MCF 10A (cell line): ENCODE measurements at regions not wholly inside any gene's neighbourhood (a gene's known extent, or its start where the extent isn't known, plus 50 kb on each side); places are given as distances from the start of the nearest gene placed in this dataset.

Experiments used
- BruUV-seq: library from RNA; stranded (reverse); fragments of 400-500 nt; replicated peaks from 2 replicates; lab custom pipeline; 2021; lab: Mats Ljungman, UMichigan
- CTCF ChIA-PET: fragments of 300-600 bp; sonication (Branson Sonifier 250); formaldehyde crosslinking; extraction: SDS; loops from one replicate; lab custom pipeline; 2021; ENCODE audit warnings: antibody characterized with exemption, inconsistent platforms; lab: Yijun Ruan, JAX
- POLR2A ChIA-PET: fragments of 300-600, 350-650 bp; sonication (Branson Sonifier 250); formaldehyde crosslinking; extraction: SDS; loops from one replicate; lab custom pipeline; 2020; ENCODE audit warnings: antibody characterized with exemption, inconsistent platforms; lab: Yijun Ruan, JAX
- DNase-seq: peaks from one replicate; pipeline ENCODE4 v3.0.0-alpha.2; 2018; ENCODE audit not compliant: unreplicated experiment
- H3K27ac Mint-ChIP-seq: one replicate; pipeline ENCODE4 v1.8.0; 2022; ENCODE audit warnings: mild to moderate bottlenecking, low read depth, mixed read lengths; ENCODE audit not compliant: unreplicated experiment
- H3K27me3 Mint-ChIP-seq: one replicate; pipeline ENCODE4 v1.8.0; 2022; ENCODE audit warnings: mixed read lengths; ENCODE audit not compliant: insufficient read depth, unreplicated experiment
- H3K36me3 Mint-ChIP-seq: one replicate; pipeline ENCODE4 v1.8.0; 2022; ENCODE audit warnings: mild to moderate bottlenecking, moderate library complexity, mixed read lengths; ENCODE audit not compliant: insufficient read depth, unreplicated experiment
- H3K4me1 Mint-ChIP-seq: one replicate; pipeline ENCODE4 v1.8.0; 2022; ENCODE audit warnings: mixed read lengths; ENCODE audit not compliant: insufficient read depth, unreplicated experiment
- H3K4me3 Mint-ChIP-seq: one replicate; pipeline ENCODE4 v1.8.0; 2022; ENCODE audit warnings: mild to moderate bottlenecking, moderate library complexity, mixed read lengths; ENCODE audit not compliant: unreplicated experiment
- H3K9me3 Mint-ChIP-seq: one replicate; pipeline ENCODE4 v1.8.0; 2022; ENCODE audit warnings: mixed read lengths; ENCODE audit not compliant: unreplicated experiment
- CTCF ChIP-seq: fragments of 200-600 bp; IDR thresholded peaks from one replicate; pipeline ENCODE4 v1.8.0; 2022; ENCODE audit warnings: antibody characterized with exemption, mild to moderate bottlenecking; ENCODE audit not compliant: unreplicated experiment
- intact Hi-C: fragments of 100-400 bp; cut with micrococcal nuclease; formaldehyde crosslinking; loops from 2 replicates; pipeline ENCODE4 v1.14.1; 2022

- Mint-ChIP-seq H3K9me3 (no peaks in the 10 kb centered on the region), H3K27ac (no peak overlapping the region), H3K4me3 (no peak overlapping the region), H3K36me3 (no peaks in the 10 kb centered on the region), H3K27me3 (no peaks in the 10 kb centered on the region), H3K4me1 (peaks cover 6% of the 10 kb centered on the region)
- POLR2A ChIA-PET = interaction anchor here (1.9 kb wide), 1 partner anchor 32 kb away, joined by 4 read pairs; no protein-coding TSS in a partner anchor
- no TSS peak for BruUV-seq
- no peak for TF ChIP-seq CTCF
- no peak for DNase-seq
- CTCF ChIA-PET = no interaction called here
- intact Hi-C loops = no loop called here
Observed at GRCh38 chr16:64122177-64122576, 999.7 kb downstream of the CDH11 start.

GRCh38 chr16:64121473-64121872, 1000.4 kb downstream of the CDH11 start:
- peak; percentile 69 for DNase-seq
- no peak overlapping the region for H3K4me3 Mint-ChIP-seq
- peaks cover 6% of the 10 kb centered on the region for H3K4me1 Mint-ChIP-seq
- no TSS peak for BruUV-seq
- CTCF ChIA-PET = no interaction called here
- no peak overlapping the region for H3K27ac Mint-ChIP-seq
- TF ChIP-seq CTCF = no peak
- intact Hi-C loops = no loop called here
- no peaks in the 10 kb centered on the region for H3K9me3 Mint-ChIP-seq
- POLR2A ChIA-PET = interaction anchor here (1.9 kb wide), 1 partner anchor 33 kb away, joined by 4 read pairs; no protein-coding TSS in a partner anchor
- no peaks in the 10 kb centered on the region for H3K36me3 Mint-ChIP-seq
- no peaks in the 10 kb centered on the region for H3K27me3 Mint-ChIP-seq

- peaks cover 1% of the 10 kb centered on the region for H3K4me1 Mint-ChIP-seq
- no peak for DNase-seq
- POLR2A ChIA-PET = interaction anchor here (0.6 kb wide), 1 partner anchor 148 kb away, joined by 4 read pairs; no protein-coding TSS in a partner anchor
- no peak overlapping the region for H3K27ac Mint-ChIP-seq
- H3K36me3 Mint-ChIP-seq = no peaks in the 10 kb centered on the region
- no peak overlapping the region for H3K4me3 Mint-ChIP-seq
- no peaks in the 10 kb centered on the region for H3K9me3 Mint-ChIP-seq
- BruUV-seq = no TSS peak
- TF ChIP-seq CTCF = no peak
- no peaks in the 10 kb centered on the region for H3K27me3 Mint-ChIP-seq
- intact Hi-C loops = no loop called here
- CTCF ChIA-PET = no interaction called here
Observed at GRCh38 chr16:64116151-64116550, 1005.7 kb downstream of the CDH11 start.

- no peaks in the 10 kb centered on the region for H3K36me3 Mint-ChIP-seq
- no peaks in the 10 kb centered on the region for H3K9me3 Mint-ChIP-seq
- BruUV-seq = no TSS peak
- no peaks in the 10 kb centered on the region for H3K27me3 Mint-ChIP-seq
- POLR2A ChIA-PET = no interaction called here
- H3K4me1 Mint-ChIP-seq = no peaks in the 10 kb centered on the region
- H3K4me3 Mint-ChIP-seq = no peak overlapping the region
- CTCF ChIA-PET = interaction anchor here (1.2 kb wide), 1 partner anchor 22 kb away, joined by 3 read pairs; no protein-coding TSS in a partner anchor
- no peak overlapping the region for H3K27ac Mint-ChIP-seq
- intact Hi-C loops = no loop called here
- no peak for TF ChIP-seq CTCF
- DNase-seq = no peak
Observed at GRCh38 chr16:64109241-64109640, 1012.6 kb downstream of the CDH11 start.
